NB4 (cell line): ENCODE measurements at regions not wholly inside any gene's neighbourhood (a gene's known extent, or its start where the extent isn't known, plus 50 kb on each side); places are given as distances from the start of the nearest gene placed in this dataset.

Experiments used
- CTCF ChIP-seq: IDR thresholded peaks from one replicate; pipeline ENCODE4 v1.5.1; 2012; ENCODE audit warnings: low read depth, low read length
- MAX ChIP-seq: IDR thresholded peaks from 2 replicates; pipeline ENCODE4 v1.6.1; 2011; ENCODE audit warnings: low read depth, low read length
- MYC ChIP-seq: IDR thresholded peaks from 2 replicates; pipeline ENCODE4 v1.6.1; 2011; ENCODE audit warnings: low read depth, low read length
- POLR2A ChIP-seq: IDR thresholded peaks from 2 replicates; pipeline ENCODE4 v1.6.1; 2011; ENCODE audit warnings: mild to moderate bottlenecking; ENCODE audit not compliant: insufficient read length; ENCODE audit errors: extremely low read depth

- TF ChIP-seq CTCF (no peak), POLR2A (no peak), MAX (no peak), MYC (no peak)
These were observed 168.0 kb downstream of the PHLDA1 start for GRCh38 chr12:75863533-75863932.
